GM23248 (cell line): ENCODE measurements at regions not wholly inside any gene's neighbourhood (a gene's known extent, or its start where the extent isn't known, plus 50 kb on each side); places are given as distances from the start of the nearest gene placed in this dataset.

Experiments
- EZH2 ChIP-seq: fragments of 200-600 bp; sonication (generic); IDR thresholded peaks from 2 replicates; pipeline ENCODE4 v1.6.1; 2018; ENCODE audit warnings: antibody characterized with exemption, mild to moderate bottlenecking; ENCODE audit not compliant: insufficient read depth, poor library complexity, severe bottlenecking
- EZH2phosphoT487 ChIP-seq: fragments of 200-600 bp; sonication (generic); IDR thresholded peaks from 2 replicates; pipeline ENCODE4 v1.6.1; 2018; ENCODE audit warnings: antibody characterized with exemption, moderate library complexity, mild to moderate bottlenecking, low read depth; ENCODE audit not compliant: insufficient read depth

DNA sequence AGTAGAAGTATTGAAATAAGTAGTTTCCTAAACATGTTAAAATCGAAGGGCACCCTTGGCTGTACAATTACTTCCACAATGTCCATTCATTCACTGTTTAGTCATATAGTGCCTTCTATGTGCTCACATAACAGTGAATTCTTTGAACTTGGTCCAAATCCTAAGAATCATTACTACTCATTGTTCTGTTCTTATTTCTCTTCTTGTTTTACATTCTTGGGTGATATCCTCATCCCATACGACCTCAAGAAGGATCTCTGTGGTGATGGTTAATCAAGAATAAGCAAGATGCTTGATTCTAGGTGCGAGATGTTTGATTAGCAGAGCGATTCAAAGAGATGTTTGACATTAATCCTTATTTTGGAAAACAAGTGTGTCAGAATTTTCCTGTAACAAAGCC is 667.4 kb upstream of the ZP4 start:
- TF ChIP-seq EZH2phosphoT487 (no peak), EZH2 (no peak)
